GM12878 (cell line): ENCODE measurements at regions not wholly inside any gene's neighbourhood (a gene's known extent, or its start where the extent isn't known, plus 50 kb on each side); places are given as distances from the start of the nearest gene placed in this dataset.

Source experiments
- ATAC-seq: fragments of 200-7000 bp; cut with Tn5 transposase; 3 replicates; pipeline ENCODE4 v1.9.1; 2020; ENCODE audit warnings: mild to moderate bottlenecking, moderate library complexity
- BruUV-seq: library from RNA; stranded (reverse); fragments of 400-500 nt; replicated peaks from 2 replicates; lab custom pipeline; 2021; lab: Mats Ljungman, UMichigan
- CTCF ChIA-PET: fragments of 300-600 bp; sonication (Branson Sonifier 250); formaldehyde crosslinking; extraction: SDS; loops from one replicate; lab custom pipeline; 2021; ENCODE audit warnings: inconsistent platforms; lab: Yijun Ruan, JAX
- POLR2A ChIA-PET: fragments of 350-600 bp; formaldehyde crosslinking; extraction: SDS; loops from one replicate; lab custom pipeline; 2021; ENCODE audit warnings: inconsistent platforms; lab: Charles Lee
- RAD21 ChIA-PET: fragments of 300-600 bp; sonication (Branson Sonifier 250); formaldehyde crosslinking; loops from one replicate; lab custom pipeline; 2023; ENCODE audit warnings: antibody characterized with exemption; ENCODE audit not compliant: unreplicated experiment; lab: Charles Lee
- SMC1A ChIA-PET: fragments of 300-600 bp; sonication (Branson Sonifier 250); formaldehyde crosslinking; loops from one replicate; lab custom pipeline; 2023; ENCODE audit not compliant: unreplicated experiment, uncharacterized antibody; lab: Charles Lee
- DNase-seq: peaks from one replicate; pipeline ENCODE4 v3.0.0-alpha.2; 2011; ENCODE audit warnings: low read depth, low spot score
- FAIRE-seq: peaks from 3 replicates; lab custom pipeline; 2011; peaks lifted over from hg19 to GRCh38; lab: Jason Lieb, UNC
- H2AFZ ChIP-seq: 2 replicates; pipeline ENCODE4 v1.6.0; 2011; ENCODE audit warnings: low read depth, low read length, control low read depth; ENCODE audit not compliant: control insufficient read depth
- H3K27ac ChIP-seq: 2 replicates; pipeline ENCODE4 v1.5.1; 2011; ENCODE audit warnings: control low read depth; ENCODE audit not compliant: control insufficient read depth, insufficient read depth
- H3K27me3 ChIP-seq, 2 experiments: replicated peaks in 1 of 2; 2 replicates each; pipeline versions ENCODE4 v1.6.0 to v1.6.1; 2011; ENCODE audit warnings: low read length in 1 of 2; ENCODE audit not compliant: control insufficient read depth in 2 of 2, insufficient read depth in 2 of 2
- H3K36me3 ChIP-seq, 2 experiments: 2 replicates each; pipeline ENCODE4 v1.5.1; 2011; ENCODE audit warnings: low read length in 1 of 2; ENCODE audit not compliant: control insufficient read depth in 2 of 2, insufficient read depth in 2 of 2
- H3K4me1 ChIP-seq: 2 replicates; pipeline ENCODE4 v1.6.1; 2011; ENCODE audit warnings: mild to moderate bottlenecking, low read length, moderate library complexity, mixed read lengths; ENCODE audit not compliant: control insufficient read depth, insufficient read depth
- H3K4me2 ChIP-seq: 2 replicates; pipeline ENCODE4 v1.6.0; 2011; ENCODE audit warnings: control low read depth; ENCODE audit not compliant: control insufficient read depth, insufficient read depth
- H3K4me3 ChIP-seq: fragments of 200-600 bp; sonication (generic); 2 replicates; pipeline ENCODE4 v1.5.1; 2016
- H3K79me2 ChIP-seq: 2 replicates; pipeline ENCODE4 v1.6.0; 2011; ENCODE audit warnings: low read length; ENCODE audit not compliant: control insufficient read depth, insufficient read depth
- H3K9ac ChIP-seq: 2 replicates; pipeline ENCODE4 v1.8.0; 2011; ENCODE audit warnings: low read length, control low read depth, mixed read lengths; ENCODE audit not compliant: control insufficient read depth, insufficient read depth
- H3K9me3 ChIP-seq: replicated peaks from 3 replicates; pipeline ENCODE4 v1.5.1; 2011; ENCODE audit warnings: mild to moderate bottlenecking, low read length; ENCODE audit not compliant: control insufficient read depth, insufficient read depth
- H4K20me1 ChIP-seq: 2 replicates; pipeline ENCODE4 v1.6.0; 2011; ENCODE audit not compliant: control insufficient read depth, insufficient read depth
- IKZF2 ChIP-seq, 2 experiments: fragments of 450-650 bp; IDR thresholded peaks; 2 replicates each; pipeline ENCODE4 v1.6.1; 2017; ENCODE audit warnings: mild to moderate bottlenecking in 2 of 2, moderate library complexity in 2 of 2
- NKRF ChIP-seq: fragments of 450-650 bp; conservative IDR thresholded peaks from 2 replicates; pipeline ENCODE4 v1.6.1; 2017; ENCODE audit warnings: mild to moderate bottlenecking, moderate library complexity
- PKNOX1 ChIP-seq: fragments of 450-650 bp; IDR thresholded peaks from 2 replicates; pipeline ENCODE4 v1.6.1; 2016; ENCODE audit warnings: mild to moderate bottlenecking
- RCOR1 ChIP-seq: conservative IDR thresholded peaks from 2 replicates; pipeline ENCODE4 v1.6.1; 2012; ENCODE audit warnings: low read depth, low read length, improper control_type of control experiment
- STAT1 ChIP-seq: fragments of 450-650 bp; conservative IDR thresholded peaks from 2 replicates; pipeline ENCODE4 v1.6.1; 2014; ENCODE audit warnings: antibody characterized with exemption, mild to moderate bottlenecking
- TCF7 ChIP-seq: IDR thresholded peaks from 2 replicates; pipeline ENCODE4 v1.6.1; 2014; ENCODE audit warnings: antibody characterized with exemption, borderline replicate concordance
- YBX1 ChIP-seq: fragments of 450-650 bp; IDR thresholded peaks from 2 replicates; pipeline ENCODE4 v1.6.1; 2016; ENCODE audit warnings: antibody characterized with exemption
- ZNF384 ChIP-seq: IDR thresholded peaks from 2 replicates; pipeline ENCODE4 v1.6.1; 2012; ENCODE audit warnings: low read depth, mild to moderate bottlenecking, low read length, improper control_type of control experiment, borderline replicate concordance
- ZNF592 ChIP-seq: fragments of 450-650 bp; IDR thresholded peaks from 2 replicates; pipeline ENCODE4 v1.6.1; 2017; ENCODE audit warnings: mild to moderate bottlenecking, moderate library complexity
- ZNF622 ChIP-seq: fragments of 450-650 bp; IDR thresholded peaks from 2 replicates; pipeline ENCODE4 v1.6.1; 2017; ENCODE audit warnings: mild to moderate bottlenecking, inconsistent platforms
- WGBS: methylation state at CpG from one replicate; pipeline ENCODE4 v1.1.6; 2016; ENCODE audit warnings: low lambda C conversion rate; ENCODE audit not compliant: insufficient replicate concordance, insufficient coverage; ENCODE audit errors: missing lambda C conversion rate; 5-methylcytosine and 5-hydroxymethylcytosine counted together
- in situ Hi-C: fragments of 300-500 bp; cut with MboI; formaldehyde crosslinking; loops from 9 replicates; pipeline ENCODE4 v1.14.3; 2018; ENCODE audit warnings: mixed read lengths
- intact Hi-C: fragments of 100-400 bp; cut with micrococcal nuclease; formaldehyde crosslinking; loops from one replicate; pipeline ENCODE4 v1.14.2; 2022; ENCODE audit not compliant: unreplicated experiment

- Histone ChIP-seq H3K27ac (no peak overlapping the region), H4K20me1 (no peaks in the 10 kb centered on the region), H3K27me3 (no peaks in the 10 kb centered on the region), H3K36me3 (no peaks in the 10 kb centered on the region), H3K9ac (no peak overlapping the region), H3K79me2 (no peaks in the 10 kb centered on the region), H3K4me1 (no peaks in the 10 kb centered on the region), H3K4me3 (no peak overlapping the region), H2AFZ (no peak overlapping the region), H3K4me2 (no peak overlapping the region), H3K9me3 (no peaks in the 10 kb centered on the region)
- POLR2A ChIA-PET, result no interaction called here
- intact Hi-C loops (no loop called here), in situ Hi-C loops (no loop called here)
- DNase-seq (no peak), FAIRE-seq (no peak), ATAC-seq (no peak)
- SMC1A ChIA-PET, result interaction anchor here (3.1 kb wide), 1 partner anchor 15 kb away, joined by 8 read pairs; no protein-coding TSS in a partner anchor
- TF ChIP-seq ZNF384 (no peak), TCF7 (no peak), RCOR1 (no peak), STAT1 (no peak), ZNF592 (no peak), ZNF622 (no peak), NKRF (no peak), IKZF2 (IDR thresholded peaks at IDR 0.05) (no peak), PKNOX1 (no peak), YBX1 (no peak)
- RAD21 ChIA-PET, result interaction anchor here (0.7 kb wide), 1 partner anchor 90 kb away, joined by 3 read pairs; no protein-coding TSS in a partner anchor
- WGBS, result 20% methylated on average over 3 of the region's 3 CpGs
- no TSS peak for BruUV-seq
- CTCF ChIA-PET, result interaction anchor here (0.7 to 2.4 kb wide), 4 partner anchors 11 to 128 kb away, joined by 3 to 9 read pairs (median 6); no protein-coding TSS in a partner anchor
These were observed 214.0 kb upstream of the CEP162 start for GRCh38 chr6:84441456-84441855.
